ENCODE measurements at regions not wholly inside any gene's neighbourhood (a gene's known extent, or its start where the extent isn't known, plus 50 kb on each side); places are given as distances from the start of the nearest gene placed in this dataset.

- no peak overlapping the region for H3K4me2 ChIP-seq (ENCODE audit: low read depth, low read length, poor library complexity, severe bottlenecking)
- no peaks in the 10 kb centered on the region for H3K36me3 ChIP-seq (ENCODE audit: low read length)
- no peaks in the 10 kb centered on the region for H3K27me3 ChIP-seq (ENCODE audit: low read length)
- no peak overlapping the region for H3K27ac ChIP-seq (ENCODE audit: low read depth, low read length)
- H2AFZ ChIP-seq (ENCODE audit: low read depth, low read length, severe bottlenecking), result no peak overlapping the region
- no peak overlapping the region for H3K9ac ChIP-seq (ENCODE audit: low read length)
- H3F3A ChIP-seq (ENCODE audit: insufficient read depth), result no peaks in the 10 kb centered on the region
- H4K20me1 ChIP-seq (ENCODE audit: low read depth, low read length), result no peaks in the 10 kb centered on the region
- no peaks in the 10 kb centered on the region for H3K79me2 ChIP-seq (ENCODE audit: insufficient read depth, low read length)
- no peaks in the 10 kb centered on the region for H3K9me2 ChIP-seq (replicated peaks; ENCODE audit: insufficient read depth, low read length)
- TF ChIP-seq CTCF (IDR thresholded peaks at IDR 0.05; ENCODE audit: insufficient read depth, low read length, poor library complexity, severe bottlenecking) (no peak), EZH2phosphoT487 (conservative IDR thresholded peaks at IDR 0.05; ENCODE audit: low read length) (no peak)
- H3K9me3 ChIP-seq (ENCODE audit: insufficient read depth, low read length), result no peaks in the 10 kb centered on the region
- no peak overlapping the region for H3K4me3 ChIP-seq (ENCODE audit: insufficient read depth, low read length, poor library complexity, severe bottlenecking)
Measured at GRCh38 chr4:186919340-186919739, 195.7 kb upstream of the FAT1 start.

- no peaks in the 10 kb centered on the region for H3K27me3 ChIP-seq (ENCODE audit: low read length)
- no peak overlapping the region for H3K4me2 ChIP-seq (ENCODE audit: low read depth, low read length, poor library complexity, severe bottlenecking)
- no peaks in the 10 kb centered on the region for H3F3A ChIP-seq (ENCODE audit: insufficient read depth)
- H3K9me2 ChIP-seq (replicated peaks; ENCODE audit: insufficient read depth, low read length), result no peaks in the 10 kb centered on the region
- no peak overlapping the region for H3K27ac ChIP-seq (ENCODE audit: low read depth, low read length)
- H2AFZ ChIP-seq (ENCODE audit: low read depth, low read length, severe bottlenecking), result no peak overlapping the region
- no peak overlapping the region for H3K9ac ChIP-seq (ENCODE audit: low read length)
- no peaks in the 10 kb centered on the region for H4K20me1 ChIP-seq (ENCODE audit: low read depth, low read length)
- TF ChIP-seq EZH2phosphoT487 (conservative IDR thresholded peaks at IDR 0.05; ENCODE audit: low read length) (no peak), CTCF (IDR thresholded peaks at IDR 0.05; ENCODE audit: insufficient read depth, low read length, poor library complexity, severe bottlenecking) (no peak)
- no peaks in the 10 kb centered on the region for H3K79me2 ChIP-seq (ENCODE audit: insufficient read depth, low read length)
- H3K9me3 ChIP-seq (ENCODE audit: insufficient read depth, low read length), result no peaks in the 10 kb centered on the region
- no peak overlapping the region for H3K4me3 ChIP-seq (ENCODE audit: insufficient read depth, low read length, poor library complexity, severe bottlenecking)
- no peaks in the 10 kb centered on the region for H3K36me3 ChIP-seq (ENCODE audit: low read length)
Measured at GRCh38 chr4:186920483-186920882, 196.8 kb upstream of the FAT1 start.

GRCh38 chr4:186920992-186921391, 197.3 kb upstream of the FAT1 start:
- Histone ChIP-seq H2AFZ (ENCODE audit: low read depth, low read length, severe bottlenecking) (no peak overlapping the region), H3K36me3 (ENCODE audit: low read length) (no peaks in the 10 kb centered on the region), H3K4me2 (ENCODE audit: low read depth, low read length, poor library complexity, severe bottlenecking) (no peak overlapping the region), H3K9me2 (replicated peaks; ENCODE audit: insufficient read depth, low read length) (no peaks in the 10 kb centered on the region), H4K20me1 (ENCODE audit: low read depth, low read length) (no peaks in the 10 kb centered on the region), H3K79me2 (ENCODE audit: insufficient read depth, low read length) (no peaks in the 10 kb centered on the region), H3F3A (ENCODE audit: insufficient read depth) (no peaks in the 10 kb centered on the region), H3K27me3 (ENCODE audit: low read length) (no peaks in the 10 kb centered on the region), H3K9ac (ENCODE audit: low read length) (no peak overlapping the region), H3K4me3 (ENCODE audit: insufficient read depth, low read length, poor library complexity, severe bottlenecking) (no peak overlapping the region), H3K27ac (ENCODE audit: low read depth, low read length) (no peak overlapping the region), H3K9me3 (ENCODE audit: insufficient read depth, low read length) (no peaks in the 10 kb centered on the region)
- TF ChIP-seq CTCF (IDR thresholded peaks at IDR 0.05; ENCODE audit: insufficient read depth, low read length, poor library complexity, severe bottlenecking) (no peak), EZH2phosphoT487 (conservative IDR thresholded peaks at IDR 0.05; ENCODE audit: low read length) (no peak)

GRCh38 chr4:186924723-186925122, 201.1 kb upstream of the FAT1 start:
- Histone ChIP-seq H3K4me3 (ENCODE audit: insufficient read depth, low read length, poor library complexity, severe bottlenecking) (no peak overlapping the region), H3K9ac (ENCODE audit: low read length) (no peak overlapping the region), H3K4me2 (ENCODE audit: low read depth, low read length, poor library complexity, severe bottlenecking) (no peak overlapping the region), H3K9me2 (replicated peaks; ENCODE audit: insufficient read depth, low read length) (no peaks in the 10 kb centered on the region), H3K79me2 (ENCODE audit: insufficient read depth, low read length) (no peaks in the 10 kb centered on the region), H3K27me3 (ENCODE audit: low read length) (no peaks in the 10 kb centered on the region), H3K27ac (ENCODE audit: low read depth, low read length) (no peak overlapping the region), H3F3A (ENCODE audit: insufficient read depth) (no peaks in the 10 kb centered on the region), H3K36me3 (ENCODE audit: low read length) (no peaks in the 10 kb centered on the region), H3K9me3 (ENCODE audit: insufficient read depth, low read length) (no peaks in the 10 kb centered on the region), H4K20me1 (ENCODE audit: low read depth, low read length) (no peaks in the 10 kb centered on the region), H2AFZ (ENCODE audit: low read depth, low read length, severe bottlenecking) (no peak overlapping the region)
- TF ChIP-seq CTCF (IDR thresholded peaks at IDR 0.05; ENCODE audit: insufficient read depth, low read length, poor library complexity, severe bottlenecking), result no peak
- no peak for TF ChIP-seq EZH2phosphoT487 (conservative IDR thresholded peaks at IDR 0.05; ENCODE audit: low read length)

All from SU-DHL-6 (cell line).